Type B pancreatic cell (in vitro differentiated cells): ENCODE measurements at regions not wholly inside any gene's neighbourhood (a gene's known extent, or its start where the extent isn't known, plus 50 kb on each side); places are given as distances from the start of the nearest gene placed in this dataset.

ENCODE experiments used
- DNase-seq: peaks from one replicate; pipeline ENCODE4 v3.0.0; 2021; ENCODE audit warnings: mixed read lengths; ENCODE audit not compliant: unreplicated experiment; ENCODE audit errors: extremely low spot score
- H3K27ac Mint-ChIP-seq: 2 replicates; pipeline ENCODE4 v1.8.0; 2021; ENCODE audit warnings: mild to moderate bottlenecking, mixed read lengths
- H3K27me3 Mint-ChIP-seq: 2 replicates; pipeline ENCODE4 v1.8.0; 2021; ENCODE audit warnings: mixed read lengths
- H3K36me3 Mint-ChIP-seq: 2 replicates; pipeline ENCODE4 v1.8.0; 2021; ENCODE audit warnings: mixed read lengths
- H3K4me1 Mint-ChIP-seq: one replicate; pipeline ENCODE4 v1.8.0; 2021; ENCODE audit warnings: mixed read lengths; ENCODE audit not compliant: unreplicated experiment
- H3K4me3 Mint-ChIP-seq: 2 replicates; pipeline ENCODE4 v1.8.0; 2021; ENCODE audit warnings: mild to moderate bottlenecking, mixed read lengths
- H3K9me3 Mint-ChIP-seq: 2 replicates; pipeline ENCODE4 v1.8.0; 2021; ENCODE audit warnings: mixed read lengths
- CTCF ChIP-seq: fragments of 200-600 bp; sonication (generic); conservative IDR thresholded peaks from 2 replicates; pipeline ENCODE4 v1.5.0; 2021; ENCODE audit warnings: antibody characterized with exemption, mild to moderate bottlenecking

DNA sequence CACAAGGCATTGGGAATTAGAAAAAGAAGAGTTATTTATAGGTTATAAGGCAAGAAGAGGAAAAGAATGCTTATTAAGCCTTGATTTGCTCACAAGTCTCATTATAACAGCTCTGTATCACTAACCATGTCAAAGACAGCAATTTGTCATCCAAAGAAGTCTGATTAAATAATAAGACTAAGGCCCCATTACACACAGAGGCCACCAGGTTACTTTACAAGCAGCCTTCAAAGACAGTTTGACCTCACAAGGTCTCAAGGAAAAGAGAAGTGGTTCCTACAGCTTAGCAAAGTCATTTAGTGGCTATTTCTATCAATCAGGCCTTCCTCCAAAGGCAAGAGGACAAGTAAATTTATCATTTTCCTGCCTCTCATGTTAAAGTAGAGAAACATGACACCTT, 188.5 kb downstream of the MBD2 start:
- TF ChIP-seq CTCF: no peak
- H3K9me3 Mint-ChIP-seq: no peaks in the 10 kb centered on the region
- no peaks in the 10 kb centered on the region for H3K27me3 Mint-ChIP-seq
- H3K4me3 Mint-ChIP-seq: no peak overlapping the region
- no peaks in the 10 kb centered on the region for H3K36me3 Mint-ChIP-seq
- H3K4me1 Mint-ChIP-seq: no peaks in the 10 kb centered on the region
- no peak overlapping the region for H3K27ac Mint-ChIP-seq
- no peak for DNase-seq

DNA sequence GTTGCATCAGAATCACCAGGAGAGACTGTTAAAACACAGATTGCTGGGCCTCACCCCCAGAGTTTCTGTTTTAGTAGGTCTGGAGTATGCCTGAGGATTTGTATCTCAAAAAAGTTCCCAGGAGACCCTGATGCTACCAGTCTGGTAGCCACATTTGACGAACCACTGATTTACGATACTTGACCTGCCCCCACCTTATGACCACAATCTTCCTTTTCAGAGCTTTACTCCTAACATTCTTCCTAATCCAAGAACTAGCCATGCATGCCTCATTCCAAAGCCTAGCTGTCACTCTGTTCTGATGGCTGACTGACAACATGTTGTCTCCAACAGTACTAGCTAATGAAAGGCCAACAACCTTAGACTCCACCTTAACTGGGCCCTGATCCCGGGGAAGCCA, 191.4 kb downstream of the MBD2 start:
- no peaks in the 10 kb centered on the region for H3K27me3 Mint-ChIP-seq
- no peak overlapping the region for H3K4me3 Mint-ChIP-seq
- no peak for DNase-seq
- H3K9me3 Mint-ChIP-seq: no peaks in the 10 kb centered on the region
- H3K4me1 Mint-ChIP-seq: no peaks in the 10 kb centered on the region
- no peaks in the 10 kb centered on the region for H3K36me3 Mint-ChIP-seq
- no peak for TF ChIP-seq CTCF
- no peak overlapping the region for H3K27ac Mint-ChIP-seq

DNA sequence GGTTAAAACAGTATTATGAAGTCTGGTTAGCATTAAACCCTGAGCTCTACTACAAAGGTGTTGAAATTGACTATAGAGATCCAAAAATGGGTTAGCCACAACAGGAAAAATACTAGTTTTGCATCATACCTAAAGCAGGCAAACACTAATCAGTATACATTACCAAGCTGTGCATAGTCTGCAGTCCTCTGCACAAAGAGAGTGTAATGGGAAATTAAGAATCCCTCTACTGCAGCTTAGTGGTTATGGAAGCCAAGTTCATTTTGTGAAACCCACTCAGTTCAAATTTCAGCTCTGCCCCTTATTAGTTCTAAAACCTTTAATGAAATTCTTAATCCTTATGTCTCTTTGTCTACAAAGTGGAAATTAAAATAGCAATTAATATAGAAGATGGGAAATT, 192.1 kb downstream of the MBD2 start:
- DNase-seq: no peak
- H3K27ac Mint-ChIP-seq: no peak overlapping the region
- H3K27me3 Mint-ChIP-seq: no peaks in the 10 kb centered on the region
- no peaks in the 10 kb centered on the region for H3K36me3 Mint-ChIP-seq
- H3K4me3 Mint-ChIP-seq: no peak overlapping the region
- H3K9me3 Mint-ChIP-seq: no peaks in the 10 kb centered on the region
- no peaks in the 10 kb centered on the region for H3K4me1 Mint-ChIP-seq
- TF ChIP-seq CTCF: no peak

GRCh38 chr18:54031243-54031642, 193.2 kb downstream of the MBD2 start:
- no peak for TF ChIP-seq CTCF
- Mint-ChIP-seq H3K4me1 (no peaks in the 10 kb centered on the region), H3K27me3 (no peaks in the 10 kb centered on the region), H3K9me3 (no peaks in the 10 kb centered on the region), H3K4me3 (no peak overlapping the region), H3K27ac (no peak overlapping the region), H3K36me3 (no peaks in the 10 kb centered on the region)
- no peak for DNase-seq

GRCh38 chr18:54030434-54030833, 194.0 kb downstream of the MBD2 start:
- H3K36me3 Mint-ChIP-seq: no peaks in the 10 kb centered on the region
- H3K4me1 Mint-ChIP-seq: no peaks in the 10 kb centered on the region
- no peak for TF ChIP-seq CTCF
- no peaks in the 10 kb centered on the region for H3K9me3 Mint-ChIP-seq
- no peaks in the 10 kb centered on the region for H3K27me3 Mint-ChIP-seq
- H3K4me3 Mint-ChIP-seq: no peak overlapping the region
- no peak for DNase-seq
- no peak overlapping the region for H3K27ac Mint-ChIP-seq

DNA sequence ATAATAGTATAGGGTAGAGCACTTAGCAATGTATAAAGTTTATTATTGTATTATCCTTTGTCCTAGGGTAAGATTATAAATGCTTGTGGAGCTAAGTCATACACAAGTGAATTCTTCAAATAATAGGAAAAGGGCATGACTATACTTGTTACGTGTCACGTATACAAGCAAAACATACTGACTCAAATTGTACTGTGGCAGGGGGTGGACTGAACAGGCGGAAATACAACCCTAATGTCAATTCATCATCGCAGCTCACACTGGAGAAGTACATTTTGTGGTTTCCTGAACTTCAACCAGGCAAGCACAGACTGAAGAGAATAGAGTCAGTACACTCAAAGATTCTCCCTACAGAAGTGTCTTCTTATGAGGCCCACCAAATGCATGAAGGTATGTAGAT, 201.0 kb downstream of the MBD2 start:
- Mint-ChIP-seq H3K36me3 (no peaks in the 10 kb centered on the region), H3K27me3 (no peaks in the 10 kb centered on the region), H3K9me3 (no peaks in the 10 kb centered on the region), H3K27ac (no peak overlapping the region), H3K4me1 (no peaks in the 10 kb centered on the region), H3K4me3 (no peak overlapping the region)
- no peak for DNase-seq
- TF ChIP-seq CTCF: no peak
